PC-9 (cell line): ENCODE measurements at regions not wholly inside any gene's neighbourhood (a gene's known extent, or its start where the extent isn't known, plus 50 kb on each side); places are given as distances from the start of the nearest gene placed in this dataset.

ENCODE experiments used
- BruUV-seq: library from RNA; stranded (reverse); fragments of 400-500 nt; replicated peaks from 2 replicates; lab custom pipeline; 2021; lab: Mats Ljungman, UMichigan
- CTCF ChIA-PET: fragments of 300-600 bp; sonication (Branson Sonifier 250); formaldehyde crosslinking; loops from one replicate; lab custom pipeline; 2022; ENCODE audit warnings: antibody characterized with exemption; lab: Charles Lee
- POLR2A ChIA-PET: fragments of 300-600 bp; sonication (Branson Sonifier 250); formaldehyde crosslinking; loops from one replicate; lab custom pipeline; 2022; ENCODE audit warnings: antibody characterized with exemption; ENCODE audit not compliant: unreplicated experiment; lab: Charles Lee
- DNase-seq, 2 experiments: peaks; one replicate each; pipeline versions ENCODE4 v3.0.0 to v3.0.0-alpha.2; 2015 to 2022; ENCODE audit warnings: mixed read lengths in 1 of 2
- H2AFZ ChIP-seq: fragments of 200-600 bp; sonication (generic); 2 replicates; pipeline ENCODE4 v1.8.1; 2017; ENCODE audit warnings: antibody characterized with exemption
- H3F3A ChIP-seq: fragments of 200-600 bp; sonication (generic); 2 replicates; pipeline ENCODE4 v1.8.1; 2017; ENCODE audit warnings: antibody characterized with exemption, mild to moderate bottlenecking, low read depth; ENCODE audit not compliant: insufficient read depth
- H3K27ac ChIP-seq: fragments of 200-600 bp; sonication (generic); 2 replicates; pipeline ENCODE4 v1.6.1; 2016; ENCODE audit warnings: mixed run types
- H3K27me3 ChIP-seq: fragments of 200-600 bp; sonication (generic); 2 replicates; pipeline ENCODE4 v1.6.1; 2016; ENCODE audit warnings: low read depth, mixed run types; ENCODE audit not compliant: insufficient read depth
- H3K36me3 ChIP-seq: fragments of 200-600 bp; sonication (generic); 2 replicates; pipeline ENCODE4 v1.6.1; 2016; ENCODE audit warnings: low read depth, mixed run types
- H3K4me1 ChIP-seq: fragments of 200-600 bp; sonication (generic); replicated peaks from 2 replicates; pipeline ENCODE4 v1.6.1; 2016; ENCODE audit warnings: mixed run types; ENCODE audit not compliant: insufficient read depth
- H3K4me2 ChIP-seq: fragments of 200-600 bp; sonication (generic); 2 replicates; pipeline ENCODE4 v1.6.1; 2017; ENCODE audit warnings: mixed run types
- H3K4me3 ChIP-seq: fragments of 200-600 bp; sonication (generic); 2 replicates; pipeline ENCODE4 v1.6.1; 2016; ENCODE audit warnings: mixed run types
- H3K79me2 ChIP-seq: fragments of 200-600 bp; sonication (generic); 2 replicates; pipeline ENCODE4 v1.6.1; 2017; ENCODE audit warnings: low read depth, mixed run types
- H3K9me2 ChIP-seq: fragments of 200-600 bp; sonication (generic); 2 replicates; pipeline ENCODE4 v1.8.1; 2017; ENCODE audit warnings: mild to moderate bottlenecking; ENCODE audit not compliant: insufficient read depth
- H3K9me3 ChIP-seq: fragments of 200-600 bp; sonication (generic); 2 replicates; pipeline ENCODE4 v1.8.1; 2016; ENCODE audit warnings: low read depth; ENCODE audit not compliant: insufficient read depth
- H4K20me1 ChIP-seq: fragments of 200-600 bp; sonication (generic); 2 replicates; pipeline ENCODE4 v1.8.1; 2017; ENCODE audit not compliant: insufficient read depth
- EZH2 ChIP-seq: fragments of 200-600 bp; sonication (generic); IDR thresholded peaks from 2 replicates; pipeline ENCODE4 v1.8.0; 2017; ENCODE audit warnings: antibody characterized with exemption, low read depth
- intact Hi-C: fragments of 100-400 bp; cut with micrococcal nuclease; formaldehyde crosslinking; loops from one replicate; pipeline ENCODE4 v1.10.0; 2022; ENCODE audit not compliant: unreplicated experiment
- TF ChIP-seq, protein P1 (sequence below): fragments of 200-600 bp; sonication (generic); conservative IDR thresholded peaks from 2 replicates; pipeline ENCODE4 v1.6.1; 2017; ENCODE audit warnings: mixed run types, antibody characterized with exemption, mild to moderate bottlenecking, moderate library complexity

DNA sequence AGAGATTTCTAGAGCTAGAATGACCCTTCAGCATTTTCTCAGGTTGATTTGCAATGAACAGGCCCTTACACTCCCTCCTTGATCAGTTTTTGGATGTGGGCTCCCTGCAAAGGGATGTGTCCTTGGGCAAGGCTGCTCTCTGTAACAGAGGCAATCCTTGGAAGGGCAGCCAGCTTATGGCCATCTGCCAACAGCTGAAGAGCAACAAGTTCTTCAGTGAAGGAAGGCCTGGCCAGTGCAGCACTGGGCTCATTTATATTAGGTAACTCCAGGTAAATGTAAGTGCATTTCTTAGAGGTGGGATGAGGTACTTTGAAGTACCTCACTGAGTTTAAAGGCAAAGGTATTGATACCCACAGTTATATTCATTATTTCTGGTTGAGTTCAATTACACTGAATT, 114.3 kb upstream of the KCNJ16 start:
- H3F3A ChIP-seq: no peaks in the 10 kb centered on the region
- no peak overlapping the region for H3K27ac ChIP-seq
- H3K4me2 ChIP-seq: no peak overlapping the region
- H3K4me3 ChIP-seq: no peak overlapping the region
- ChIA-PET CTCF (no interaction called here), POLR2A (no interaction called here)
- no peak for TF ChIP-seq EZH2
- TF ChIP-seq, protein P1, sequence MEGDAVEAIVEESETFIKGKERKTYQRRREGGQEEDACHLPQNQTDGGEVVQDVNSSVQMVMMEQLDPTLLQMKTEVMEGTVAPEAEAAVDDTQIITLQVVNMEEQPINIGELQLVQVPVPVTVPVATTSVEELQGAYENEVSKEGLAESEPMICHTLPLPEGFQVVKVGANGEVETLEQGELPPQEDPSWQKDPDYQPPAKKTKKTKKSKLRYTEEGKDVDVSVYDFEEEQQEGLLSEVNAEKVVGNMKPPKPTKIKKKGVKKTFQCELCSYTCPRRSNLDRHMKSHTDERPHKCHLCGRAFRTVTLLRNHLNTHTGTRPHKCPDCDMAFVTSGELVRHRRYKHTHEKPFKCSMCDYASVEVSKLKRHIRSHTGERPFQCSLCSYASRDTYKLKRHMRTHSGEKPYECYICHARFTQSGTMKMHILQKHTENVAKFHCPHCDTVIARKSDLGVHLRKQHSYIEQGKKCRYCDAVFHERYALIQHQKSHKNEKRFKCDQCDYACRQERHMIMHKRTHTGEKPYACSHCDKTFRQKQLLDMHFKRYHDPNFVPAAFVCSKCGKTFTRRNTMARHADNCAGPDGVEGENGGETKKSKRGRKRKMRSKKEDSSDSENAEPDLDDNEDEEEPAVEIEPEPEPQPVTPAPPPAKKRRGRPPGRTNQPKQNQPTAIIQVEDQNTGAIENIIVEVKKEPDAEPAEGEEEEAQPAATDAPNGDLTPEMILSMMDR: no peak
- H3K79me2 ChIP-seq: no peaks in the 10 kb centered on the region
- no peaks in the 10 kb centered on the region for H3K27me3 ChIP-seq
- BruUV-seq: no TSS peak
- H4K20me1 ChIP-seq: no peaks in the 10 kb centered on the region
- intact Hi-C loops: no loop called here
- no peak for DNase-seq
- H3K4me1 ChIP-seq: peaks cover 10% of the 10 kb centered on the region; the same call in 1 of the 2 replicates
- no peaks in the 10 kb centered on the region; the same call in 1 of the 2 replicates for H3K9me3 ChIP-seq
- H3K9me2 ChIP-seq: no peaks in the 10 kb centered on the region
- no peak overlapping the region for H2AFZ ChIP-seq
- no peaks in the 10 kb centered on the region for H3K36me3 ChIP-seq

DNA sequence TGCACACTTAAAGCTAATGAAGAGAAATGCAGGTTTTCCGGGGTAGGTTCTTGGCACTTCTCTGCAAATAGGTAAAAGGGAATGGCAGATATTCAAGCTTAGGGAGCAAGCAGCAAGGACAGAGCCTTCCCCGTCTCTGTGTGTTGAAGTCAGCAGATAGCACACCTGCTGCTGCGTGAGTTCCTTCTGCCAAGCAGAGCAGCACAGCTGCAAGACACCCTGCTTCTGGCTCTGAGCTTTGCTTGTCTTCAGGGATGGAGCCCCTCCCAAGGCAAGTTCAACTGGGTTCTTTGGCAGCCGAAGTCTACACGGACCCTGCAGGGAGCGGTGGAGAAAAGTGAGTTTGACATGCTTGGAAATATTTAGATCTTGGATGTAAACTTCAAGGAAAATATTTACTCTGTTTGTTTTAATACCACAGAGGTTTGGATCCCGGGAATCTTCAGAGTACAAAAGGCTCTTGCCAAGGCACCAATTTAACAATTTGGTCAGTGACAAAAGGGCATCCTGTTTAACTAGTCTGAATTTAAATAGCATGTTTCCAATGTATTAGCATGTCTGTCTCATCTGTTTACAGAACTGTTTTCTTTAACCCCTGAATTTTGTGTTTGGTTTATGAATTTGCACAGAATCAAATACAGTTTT, 113.4 kb upstream of the KCNJ16 start:
- H3K27ac ChIP-seq: no peak overlapping the region
- H3K4me1 ChIP-seq: peaks cover 10% of the 10 kb centered on the region; the same call in 1 of the 2 replicates
- H3F3A ChIP-seq: no peaks in the 10 kb centered on the region
- no peaks in the 10 kb centered on the region; the same call in 1 of the 2 replicates for H3K9me3 ChIP-seq
- H3K4me2 ChIP-seq: peak overlapping the region; percentile 20
- no peaks in the 10 kb centered on the region for H3K27me3 ChIP-seq
- no peak for DNase-seq
- H4K20me1 ChIP-seq: no peaks in the 10 kb centered on the region
- BruUV-seq: no TSS peak
- H3K4me3 ChIP-seq: no peak overlapping the region
- H3K36me3 ChIP-seq: no peaks in the 10 kb centered on the region
- no peaks in the 10 kb centered on the region for H3K9me2 ChIP-seq
- TF ChIP-seq, protein P1: no peak
- TF ChIP-seq EZH2: no peak
- H2AFZ ChIP-seq: no peak overlapping the region
- ChIA-PET CTCF (no interaction called here), POLR2A (no interaction called here)
- no peaks in the 10 kb centered on the region for H3K79me2 ChIP-seq
- intact Hi-C loops: no loop called here

DNA sequence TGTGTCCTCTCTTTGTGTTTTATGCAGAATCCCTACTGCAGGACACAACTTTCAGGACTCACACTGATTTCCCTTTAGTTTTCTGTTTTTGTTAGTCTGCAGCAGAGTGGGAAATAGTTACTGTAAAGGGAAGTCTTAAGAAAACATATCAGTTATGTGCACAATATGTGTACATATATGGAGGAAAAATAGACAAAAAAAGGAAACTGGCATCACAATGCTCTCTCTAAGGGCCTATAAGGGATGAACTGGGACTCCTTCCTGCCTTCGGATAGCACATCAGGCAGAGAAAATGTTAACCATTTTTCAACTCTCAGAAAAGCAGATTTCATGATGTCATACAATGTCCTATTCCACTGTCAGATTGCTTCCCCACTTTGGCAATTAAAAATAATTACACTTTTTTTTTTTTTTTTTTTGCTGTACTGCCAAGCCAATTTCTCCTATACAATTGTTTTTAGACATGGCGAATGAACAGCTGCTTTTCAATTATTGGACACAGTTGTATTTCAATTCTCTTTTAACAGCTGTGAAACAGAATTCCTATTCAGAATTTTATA, 112.5 kb upstream of the KCNJ16 start:
- H3K9me2 ChIP-seq: no peaks in the 10 kb centered on the region
- no peak for DNase-seq
- H3K27ac ChIP-seq: no peak overlapping the region
- POLR2A ChIA-PET: no interaction called here
- no peaks in the 10 kb centered on the region for H4K20me1 ChIP-seq
- H3K4me3 ChIP-seq: no peak overlapping the region
- no peaks in the 10 kb centered on the region for H3K36me3 ChIP-seq
- peaks cover 10% of the 10 kb centered on the region; the same call in 1 of the 2 replicates for H3K4me1 ChIP-seq
- H3K79me2 ChIP-seq: no peaks in the 10 kb centered on the region
- no peaks in the 10 kb centered on the region for H3K27me3 ChIP-seq
- no peak overlapping the region for H2AFZ ChIP-seq
- TF ChIP-seq EZH2: no peak
- TF ChIP-seq, protein P1: no peak
- H3K4me2 ChIP-seq: no peak overlapping the region
- BruUV-seq: no TSS peak
- CTCF ChIA-PET: no interaction called here
- H3F3A ChIP-seq: no peaks in the 10 kb centered on the region
- intact Hi-C loops: no loop called here
- no peaks in the 10 kb centered on the region; the same call in 1 of the 2 replicates for H3K9me3 ChIP-seq
